Endothelial cell of umbilical vein (primary cell): ENCODE measurements at regions not wholly inside any gene's neighbourhood (a gene's known extent, or its start where the extent isn't known, plus 50 kb on each side); places are given as distances from the start of the nearest gene placed in this dataset.
"Not testable (repeated sequence)": the region's sequence is repeated elsewhere in the genome, so short reads cannot be mapped to it uniquely, and the experiment has no call there.

Experiments used
- CTCF ChIP-seq, 2 donors: IDR thresholded peaks; 1 replicate in 1 of 2; 2 replicates in 1 of 2; pipeline ENCODE4 v1.5.1; 2011; ENCODE audit warnings: low read length in 2 of 2, mild to moderate bottlenecking in 2 of 2, moderate library complexity in 2 of 2, control low read depth in 1 of 2, inconsistent platforms in 1 of 2, low read depth in 1 of 2; ENCODE audit not compliant: insufficient read depth in 1 of 2; ENCODE audit errors: extremely low read depth in 1 of 2
- EZH2 ChIP-seq: IDR thresholded peaks from 2 replicates; pipeline ENCODE4 v1.6.1; 2012; ENCODE audit warnings: borderline replicate concordance, low read depth, mild to moderate bottlenecking, moderate library complexity, low read length, inconsistent platforms; ENCODE audit not compliant: severe bottlenecking
- FOS ChIP-seq: IDR thresholded peaks from 2 replicates; pipeline ENCODE4 v1.6.1; 2011; ENCODE audit warnings: mild to moderate bottlenecking, low read length, moderate library complexity, borderline replicate concordance; ENCODE audit not compliant: insufficient read depth
- GATA2 ChIP-seq: IDR thresholded peaks from 2 replicates; pipeline ENCODE4 v1.7.0; 2011; ENCODE audit warnings: low read depth, mild to moderate bottlenecking, moderate library complexity, mixed read lengths, low read length; ENCODE audit not compliant: insufficient read length, insufficient read depth
- JUN ChIP-seq: IDR thresholded peaks from 2 replicates; pipeline ENCODE4 v1.6.1; 2011; ENCODE audit warnings: borderline replicate concordance, low read depth; ENCODE audit not compliant: insufficient read length, insufficient read depth
- MAX ChIP-seq: IDR thresholded peaks from 2 replicates; pipeline ENCODE4 v1.6.1; 2011; ENCODE audit not compliant: insufficient read depth, insufficient read length
- MYC ChIP-seq: IDR thresholded peaks from one replicate; pipeline ENCODE4 v1.6.1; 2011; ENCODE audit warnings: mild to moderate bottlenecking, low read depth, low read length
- POLR2A ChIP-seq: IDR thresholded peaks from 2 replicates; pipeline ENCODE4 v1.6.1; 2012; ENCODE audit warnings: low read depth, mild to moderate bottlenecking, control low read depth, low read length
- POLR2AphosphoS5 ChIP-seq: IDR thresholded peaks from 2 replicates; pipeline ENCODE4 v1.6.1; 2012; ENCODE audit warnings: low read depth, mild to moderate bottlenecking, control low read depth, low read length, moderate library complexity; ENCODE audit not compliant: insufficient read depth

GRCh38 chr1:234816186-234816851, 206.3 kb upstream of the IRF2BP2 start:
- TF ChIP-seq CTCF (IDR thresholded peaks at IDR 0.05; ENCODE audit: extremely low read depth in 1 of 2, insufficient read depth in 1 of 2, low read depth in 1 of 2, low read length in 2 of 2); MAX; EZH2; FOS; MYC; POLR2A; GATA2; POLR2AphosphoS5; JUN: not testable (repeated sequence)
